GM23338 (cell line): ENCODE measurements at regions not wholly inside any gene's neighbourhood (a gene's known extent, or its start where the extent isn't known, plus 50 kb on each side); places are given as distances from the start of the nearest gene placed in this dataset.

Experiments
- ATAC-seq: fragments of 200-7000 bp; cut with Tn5 transposase; 3 replicates; pipeline ENCODE4 v1.9.1; 2020
- DNase-seq: peaks from one replicate; pipeline ENCODE4 v3.0.0-alpha.2; 2015; ENCODE audit warnings: low spot score
- H2AFZ ChIP-seq: fragments of 200-600 bp; sonication (generic); 2 replicates; pipeline ENCODE4 v1.8.0; 2016; ENCODE audit warnings: antibody characterized with exemption, mild to moderate bottlenecking, moderate library complexity
- H3F3A ChIP-seq: fragments of 200-600 bp; sonication (generic); replicated peaks from 2 replicates; pipeline ENCODE4 v1.8.0; 2017; ENCODE audit warnings: antibody characterized with exemption, mixed run types, low read depth
- H3K27ac ChIP-seq: fragments of 200-600 bp; sonication (generic); 2 replicates; pipeline ENCODE4 v1.6.1; 2016; ENCODE audit warnings: low read depth
- H3K27me3 ChIP-seq: fragments of 200-600 bp; sonication (generic); 2 replicates; pipeline ENCODE4 v1.8.0; 2016; ENCODE audit warnings: mild to moderate bottlenecking, mixed run types, moderate library complexity; ENCODE audit not compliant: insufficient read depth
- H3K36me3 ChIP-seq: fragments of 200-600 bp; sonication (generic); 2 replicates; pipeline ENCODE4 v1.8.0; 2016; ENCODE audit warnings: mild to moderate bottlenecking; ENCODE audit not compliant: insufficient read depth
- H3K4me1 ChIP-seq: fragments of 200-600 bp; sonication (generic); 2 replicates; pipeline ENCODE4 v1.8.0; 2016; ENCODE audit warnings: mild to moderate bottlenecking, moderate library complexity; ENCODE audit not compliant: insufficient read depth
- H3K4me2 ChIP-seq: fragments of 200-600 bp; sonication (generic); 2 replicates; pipeline ENCODE4 v1.7.1; 2017; ENCODE audit warnings: mixed run types
- H3K4me3 ChIP-seq: fragments of 200-600 bp; sonication (generic); 2 replicates; pipeline ENCODE4 v1.6.1; 2016; ENCODE audit warnings: mixed run types
- H3K79me2 ChIP-seq: fragments of 200-600 bp; sonication (generic); replicated peaks from 2 replicates; pipeline ENCODE4 v1.8.0; 2017; ENCODE audit warnings: mild to moderate bottlenecking; ENCODE audit not compliant: insufficient read depth
- H3K9me2 ChIP-seq: fragments of 200-600 bp; sonication (generic); 2 replicates; pipeline ENCODE4 v1.8.0; 2017; ENCODE audit not compliant: insufficient read depth
- H4K20me1 ChIP-seq: fragments of 200-600 bp; sonication (generic); replicated peaks from 2 replicates; pipeline ENCODE4 v1.8.0; 2017; ENCODE audit warnings: mild to moderate bottlenecking; ENCODE audit not compliant: insufficient read depth
- H3K27ac Mint-ChIP-seq: 2 replicates; pipeline ENCODE4 v1.8.0; 2020; ENCODE audit warnings: inconsistent platforms, mild to moderate bottlenecking, moderate library complexity, mixed read lengths
- H3K27me3 Mint-ChIP-seq: 3 replicates; pipeline ENCODE4 v1.8.0; 2022; ENCODE audit warnings: low read depth, mild to moderate bottlenecking, moderate library complexity, mixed read lengths, inconsistent platforms; ENCODE audit not compliant: insufficient read depth, poor library complexity
- H3K36me3 Mint-ChIP-seq: 3 replicates; pipeline ENCODE4 v1.8.0; 2021; ENCODE audit warnings: low read depth, mild to moderate bottlenecking, inconsistent platforms, moderate library complexity, mixed read lengths
- H3K4me1 Mint-ChIP-seq: 3 replicates; pipeline ENCODE4 v1.8.0; 2020; ENCODE audit warnings: mild to moderate bottlenecking, inconsistent platforms, mixed read lengths
- H3K4me3 Mint-ChIP-seq: 3 replicates; pipeline ENCODE4 v1.8.0; 2021; ENCODE audit warnings: moderate library complexity, mild to moderate bottlenecking, inconsistent platforms, mixed read lengths
- H3K9me3 Mint-ChIP-seq: 3 replicates; pipeline ENCODE4 v1.8.0; 2020; ENCODE audit warnings: moderate library complexity, mild to moderate bottlenecking, inconsistent platforms, mixed read lengths
- CREB1 ChIP-seq: fragments of 250-450 bp; sonication (Bioruptor Pico); IDR thresholded peaks from 2 replicates; pipeline ENCODE4 v1.5.0; 2020; ENCODE audit warnings: low read depth, mild to moderate bottlenecking, moderate library complexity
- CTCF ChIP-seq, 2 experiments: fragments of 200-600 bp in 1 of 2; sonication (generic) in 1 of 2; conservative IDR thresholded peaks; 2 replicates each; pipeline versions ENCODE4 v1.5.1 to v1.6.1; 2016 to 2017; ENCODE audit warnings: antibody characterized with exemption in 2 of 2, low read depth in 2 of 2, mild to moderate bottlenecking in 2 of 2, moderate library complexity in 1 of 2
- ETS1 ChIP-seq: IDR thresholded peaks from 2 replicates; pipeline ENCODE4 v1.6.1; 2016; ENCODE audit warnings: antibody characterized with exemption
- EZH2 ChIP-seq: fragments of 200-600 bp; sonication (generic); IDR thresholded peaks from one replicate; pipeline ENCODE4 v1.8.0; 2017; ENCODE audit warnings: antibody characterized with exemption, mild to moderate bottlenecking, low read depth; ENCODE audit not compliant: unreplicated experiment
- EZH2phosphoT487 ChIP-seq: fragments of 200-600 bp; sonication (generic); IDR thresholded peaks from one replicate; pipeline ENCODE4 v1.8.1; 2018; ENCODE audit warnings: antibody characterized with exemption; ENCODE audit not compliant: unreplicated experiment
- JUNB ChIP-seq: IDR thresholded peaks from one replicate; pipeline ENCODE4 v1.6.1; 2016; ENCODE audit warnings: antibody characterized with exemption; ENCODE audit not compliant: unreplicated experiment
- NANOG ChIP-seq: IDR thresholded peaks from 2 replicates; pipeline ENCODE4 v1.6.1; 2016; ENCODE audit warnings: antibody characterized with exemption, borderline replicate concordance
- POLR2AphosphoS5 ChIP-seq: IDR thresholded peaks from 2 replicates; pipeline ENCODE4 v1.6.1; 2016; ENCODE audit warnings: antibody characterized with exemption, low read depth
- REST ChIP-seq: IDR thresholded peaks from one replicate; pipeline ENCODE4 v1.6.1; 2018; ENCODE audit warnings: antibody characterized with exemption; ENCODE audit not compliant: unreplicated experiment
- STAT1 ChIP-seq: IDR thresholded peaks from one replicate; pipeline ENCODE4 v1.6.1; 2016; ENCODE audit warnings: antibody characterized with exemption; ENCODE audit not compliant: unreplicated experiment
- ZNF114 ChIP-seq: fragments of 250-450 bp; sonication (Bioruptor Pico); IDR thresholded peaks from 2 replicates; pipeline ENCODE4 v1.5.0; 2020; ENCODE audit warnings: mild to moderate bottlenecking, moderate library complexity
- ZNF331 ChIP-seq: fragments of 250-450 bp; sonication (Bioruptor Pico); IDR thresholded peaks from 2 replicates; pipeline ENCODE4 v1.5.0; 2020; ENCODE audit warnings: low read depth, mild to moderate bottlenecking, moderate library complexity
- ZNF462 ChIP-seq: fragments of 250-450 bp; sonication (Bioruptor Pico); IDR thresholded peaks from 2 replicates; pipeline ENCODE4 v1.5.0; 2020; ENCODE audit warnings: mild to moderate bottlenecking, moderate library complexity

GRCh38 chr15:38670128-38671005 lies 105.8 kb upstream of the RASGRP1 start:
- Histone ChIP-seq H3K27me3 (no peaks in the 10 kb centered on the region), H3K4me2 (no peak overlapping the region), H3F3A (no peaks in the 10 kb centered on the region), H4K20me1 (no peaks in the 10 kb centered on the region), H3K9me2 (peaks cover 7% of the 10 kb centered on the region; the same call in 1 of the 2 replicates), H3K79me2 (no peaks in the 10 kb centered on the region), H3K4me3 (no peak overlapping the region), H2AFZ (no peak overlapping the region; the same call in 1 of the 2 replicates), H3K27ac (no peak overlapping the region), H3K4me1 (0 out of 2 replicates have a peak, but pooled peaks cover 6% of the 10 kb centered on the region), H3K36me3 (no peaks in the 10 kb centered on the region)
- H3K9me3 Mint-ChIP-seq: no peaks in the 10 kb centered on the region
- DNase-seq: no peak
- no peak overlapping the region for H3K4me3 Mint-ChIP-seq
- H3K27ac Mint-ChIP-seq: no peak overlapping the region
- TF ChIP-seq STAT1 (no peak), JUNB (no peak), POLR2AphosphoS5 (no peak), ZNF114 (CRISPR knock-in tag) (no peak), ZNF462 (CRISPR knock-in tag) (no peak), ZNF331 (no peak), NANOG (no peak), CREB1 (no peak), EZH2phosphoT487 (no peak), ETS1 (no peak), CTCF (conservative IDR thresholded peaks at IDR 0.05; ENCODE audit: low read depth in 2 of 2) (no peak), EZH2 (no peak), REST (no peak)
- no peaks in the 10 kb centered on the region for H3K27me3 Mint-ChIP-seq
- H3K4me1 Mint-ChIP-seq: peaks cover 6% of the 10 kb centered on the region
- ATAC-seq: no peak
- H3K36me3 Mint-ChIP-seq: no peaks in the 10 kb centered on the region
